Liver (tissue), 8 donors: ENCODE measurements at regions not wholly inside any gene's neighbourhood (a gene's known extent, or its start where the extent isn't known, plus 50 kb on each side); places are given as distances from the start of the nearest gene placed in this dataset.

Experiments used
- DNase-seq: peaks from one replicate; pipeline ENCODE4 v3.0.0-alpha.2; 2017; ENCODE audit warnings: low spot score
- H3K27ac ChIP-seq, 2 donors: one replicate each; pipeline ENCODE4 v1.7.0; 2013; ENCODE audit warnings: inconsistent platforms in 2 of 2, low read length in 2 of 2, control low read depth in 1 of 2, low read depth in 1 of 2, mild to moderate bottlenecking in 1 of 2
- H3K27me3 ChIP-seq, 4 donors: one replicate each; pipeline versions ENCODE4 v1.6.1 to v1.7.0; 2013; ENCODE audit warnings: low read length in 3 of 4, inconsistent platforms in 1 of 4, mild to moderate bottlenecking in 1 of 4, moderate library complexity in 1 of 4; ENCODE audit not compliant: control insufficient read depth in 4 of 4, insufficient read depth in 4 of 4
- H3K36me3 ChIP-seq, 4 donors: one replicate each; pipeline versions ENCODE4 v1.6.1 to v1.7.0; 2013; ENCODE audit warnings: low read length in 3 of 4, mild to moderate bottlenecking in 3 of 4, low read depth in 1 of 4, moderate library complexity in 1 of 4; ENCODE audit not compliant: control insufficient read depth in 4 of 4, insufficient read depth in 3 of 4
- H3K4me1 ChIP-seq, 4 donors: one replicate each; pipeline versions ENCODE4 v1.6.1 to v1.7.0; 2013; ENCODE audit warnings: low read length in 3 of 4, mild to moderate bottlenecking in 3 of 4, moderate library complexity in 1 of 4; ENCODE audit not compliant: control insufficient read depth in 4 of 4, insufficient read depth in 4 of 4
- H3K4me3 ChIP-seq, 3 donors: one replicate each; pipeline versions ENCODE4 v1.6.1 to v1.7.0; 2013; ENCODE audit warnings: low read length in 3 of 3, control low read depth in 1 of 3, low read depth in 1 of 3, mild to moderate bottlenecking in 1 of 3
- H3K9ac ChIP-seq, 2 donors: one replicate each; pipeline ENCODE4 v1.7.0; 2013; ENCODE audit warnings: low read length in 2 of 2, mild to moderate bottlenecking in 2 of 2, moderate library complexity in 2 of 2, control low read depth in 1 of 2, low read depth in 1 of 2
- H3K9me3 ChIP-seq, 4 donors: one replicate each; pipeline versions ENCODE4 v1.6.1 to v1.7.0; 2013; ENCODE audit warnings: low read length in 3 of 4; ENCODE audit not compliant: control insufficient read depth in 4 of 4
- EGR1 ChIP-seq, 2 donors: IDR thresholded peaks; 2 replicates each; pipeline ENCODE4 v1.6.1; 2016 to 2018; ENCODE audit warnings: antibody characterized with exemption in 2 of 2, low read depth in 2 of 2
- FOXA1 ChIP-seq: IDR thresholded peaks from 2 replicates; pipeline ENCODE4 v1.6.1; 2016; ENCODE audit warnings: antibody characterized with exemption
- FOXA2 ChIP-seq: IDR thresholded peaks from 2 replicates; pipeline ENCODE4 v1.6.1; 2016; ENCODE audit warnings: antibody characterized with exemption
- HNF4A ChIP-seq, 2 donors: conservative IDR thresholded peaks; 2 replicates each; pipeline ENCODE4 v1.6.1; 2016; ENCODE audit warnings: antibody characterized with exemption in 2 of 2, mild to moderate bottlenecking in 2 of 2
- HNF4G ChIP-seq: IDR thresholded peaks from 2 replicates; pipeline ENCODE4 v1.6.1; 2016; ENCODE audit warnings: antibody characterized with exemption
- NR2F2 ChIP-seq: IDR thresholded peaks from 2 replicates; pipeline ENCODE4 v1.6.1; 2016; ENCODE audit warnings: antibody characterized with exemption
- SP1 ChIP-seq: IDR thresholded peaks from 2 replicates; pipeline ENCODE4 v1.6.1; 2018; ENCODE audit warnings: antibody characterized with exemption, mild to moderate bottlenecking
- WGBS: extraction: QIAGEN DNeasy Blood & Tissue Kit; methylation state at CpG from one replicate; pipeline ENCODE4 v1.1.7; 2013; 5-methylcytosine and 5-hydroxymethylcytosine counted together
- TF ChIP-seq, protein P1 (sequence below): IDR thresholded peaks from 2 replicates; pipeline ENCODE4 v1.6.1; 2016; ENCODE audit warnings: antibody characterized with exemption, mild to moderate bottlenecking
- TF ChIP-seq, protein P2 (sequence below): IDR thresholded peaks from 2 replicates; pipeline ENCODE4 v1.6.1; 2016; ENCODE audit warnings: antibody characterized with exemption
- TF ChIP-seq, protein P3 (sequence below): fragments of 150-350 bp; IDR thresholded peaks from 2 replicates; pipeline ENCODE4 v1.5.1; 2017; ENCODE audit warnings: improper control_type of control experiment, low read depth, low read length; ENCODE audit not compliant: missing input control
- donor health status: healthy.
- donor health status: healthy.
- donor health status: healthy.
- donor health status: healthy.
- donor health status: healthy.

DNA sequence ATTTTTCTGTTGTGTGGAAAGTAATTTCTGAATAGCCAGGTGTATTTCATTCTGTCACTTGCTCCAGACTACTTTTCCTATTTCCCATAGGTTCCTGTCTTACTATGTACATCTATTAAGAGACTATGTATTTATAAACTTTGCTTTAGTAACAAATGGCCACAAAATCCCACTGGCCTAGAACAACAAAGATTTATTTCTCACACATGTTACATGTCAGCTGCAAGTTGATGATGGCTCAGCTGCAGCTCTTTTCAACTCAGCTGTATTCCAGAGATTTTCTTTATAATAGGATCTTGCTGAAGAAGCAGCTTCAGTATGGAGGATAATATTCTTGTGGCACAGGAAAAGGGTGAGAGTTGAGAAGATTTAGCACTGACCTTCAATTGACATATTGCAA lies 539.6 kb upstream of the LRRC4C start (continued):
- TF ChIP-seq, protein P1, sequence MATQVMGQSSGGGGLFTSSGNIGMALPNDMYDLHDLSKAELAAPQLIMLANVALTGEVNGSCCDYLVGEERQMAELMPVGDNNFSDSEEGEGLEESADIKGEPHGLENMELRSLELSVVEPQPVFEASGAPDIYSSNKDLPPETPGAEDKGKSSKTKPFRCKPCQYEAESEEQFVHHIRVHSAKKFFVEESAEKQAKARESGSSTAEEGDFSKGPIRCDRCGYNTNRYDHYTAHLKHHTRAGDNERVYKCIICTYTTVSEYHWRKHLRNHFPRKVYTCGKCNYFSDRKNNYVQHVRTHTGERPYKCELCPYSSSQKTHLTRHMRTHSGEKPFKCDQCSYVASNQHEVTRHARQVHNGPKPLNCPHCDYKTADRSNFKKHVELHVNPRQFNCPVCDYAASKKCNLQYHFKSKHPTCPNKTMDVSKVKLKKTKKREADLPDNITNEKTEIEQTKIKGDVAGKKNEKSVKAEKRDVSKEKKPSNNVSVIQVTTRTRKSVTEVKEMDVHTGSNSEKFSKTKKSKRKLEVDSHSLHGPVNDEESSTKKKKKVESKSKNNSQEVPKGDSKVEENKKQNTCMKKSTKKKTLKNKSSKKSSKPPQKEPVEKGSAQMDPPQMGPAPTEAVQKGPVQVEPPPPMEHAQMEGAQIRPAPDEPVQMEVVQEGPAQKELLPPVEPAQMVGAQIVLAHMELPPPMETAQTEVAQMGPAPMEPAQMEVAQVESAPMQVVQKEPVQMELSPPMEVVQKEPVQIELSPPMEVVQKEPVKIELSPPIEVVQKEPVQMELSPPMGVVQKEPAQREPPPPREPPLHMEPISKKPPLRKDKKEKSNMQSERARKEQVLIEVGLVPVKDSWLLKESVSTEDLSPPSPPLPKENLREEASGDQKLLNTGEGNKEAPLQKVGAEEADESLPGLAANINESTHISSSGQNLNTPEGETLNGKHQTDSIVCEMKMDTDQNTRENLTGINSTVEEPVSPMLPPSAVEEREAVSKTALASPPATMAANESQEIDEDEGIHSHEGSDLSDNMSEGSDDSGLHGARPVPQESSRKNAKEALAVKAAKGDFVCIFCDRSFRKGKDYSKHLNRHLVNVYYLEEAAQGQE: no peak
- TF ChIP-seq FOXA2 (no peak), EGR1 (IDR thresholded peaks at IDR 0.05; ENCODE audit: low read depth in 2 of 2) (no peak), FOXA1 (no peak)
- TF ChIP-seq, protein P2, sequence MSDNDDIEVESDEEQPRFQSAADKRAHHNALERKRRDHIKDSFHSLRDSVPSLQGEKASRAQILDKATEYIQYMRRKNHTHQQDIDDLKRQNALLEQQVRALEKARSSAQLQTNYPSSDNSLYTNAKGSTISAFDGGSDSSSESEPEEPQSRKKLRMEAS: no peak

DNA sequence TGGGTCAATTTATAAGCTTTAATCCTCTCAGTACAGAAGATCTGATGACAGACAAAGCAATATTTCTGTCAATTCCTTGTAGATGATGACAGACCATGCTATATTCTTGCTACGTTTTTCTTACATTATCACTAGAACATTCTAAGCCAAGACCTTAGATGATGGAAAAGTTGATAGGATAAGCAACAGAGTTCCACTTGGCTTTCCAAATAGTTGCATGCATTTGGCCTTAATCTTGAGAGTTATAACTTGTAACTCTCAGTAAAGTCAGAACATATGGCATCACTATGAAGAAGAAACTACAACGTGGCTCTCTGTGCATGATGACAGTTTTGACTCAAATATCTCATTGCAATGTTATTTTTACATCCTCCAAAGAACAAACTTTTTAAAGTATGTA lies 544.3 kb upstream of the LRRC4C start:
- H3K4me3 ChIP-seq: no peak overlapping the region
- H3K36me3 ChIP-seq: no peaks in the 10 kb centered on the region
- no peaks in the 10 kb centered on the region for H3K4me1 ChIP-seq
- no peak for DNase-seq
- TF ChIP-seq HNF4A (conservative IDR thresholded peaks at IDR 0.05): no peak
- TF ChIP-seq, protein P3, sequence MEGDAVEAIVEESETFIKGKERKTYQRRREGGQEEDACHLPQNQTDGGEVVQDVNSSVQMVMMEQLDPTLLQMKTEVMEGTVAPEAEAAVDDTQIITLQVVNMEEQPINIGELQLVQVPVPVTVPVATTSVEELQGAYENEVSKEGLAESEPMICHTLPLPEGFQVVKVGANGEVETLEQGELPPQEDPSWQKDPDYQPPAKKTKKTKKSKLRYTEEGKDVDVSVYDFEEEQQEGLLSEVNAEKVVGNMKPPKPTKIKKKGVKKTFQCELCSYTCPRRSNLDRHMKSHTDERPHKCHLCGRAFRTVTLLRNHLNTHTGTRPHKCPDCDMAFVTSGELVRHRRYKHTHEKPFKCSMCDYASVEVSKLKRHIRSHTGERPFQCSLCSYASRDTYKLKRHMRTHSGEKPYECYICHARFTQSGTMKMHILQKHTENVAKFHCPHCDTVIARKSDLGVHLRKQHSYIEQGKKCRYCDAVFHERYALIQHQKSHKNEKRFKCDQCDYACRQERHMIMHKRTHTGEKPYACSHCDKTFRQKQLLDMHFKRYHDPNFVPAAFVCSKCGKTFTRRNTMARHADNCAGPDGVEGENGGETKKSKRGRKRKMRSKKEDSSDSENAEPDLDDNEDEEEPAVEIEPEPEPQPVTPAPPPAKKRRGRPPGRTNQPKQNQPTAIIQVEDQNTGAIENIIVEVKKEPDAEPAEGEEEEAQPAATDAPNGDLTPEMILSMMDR: no peak
- no peak for TF ChIP-seq HNF4G
- no peak for TF ChIP-seq NR2F2
- TF ChIP-seq, protein P2: no peak
- TF ChIP-seq SP1: no peak
- H3K27me3 ChIP-seq: no peaks in the 10 kb centered on the region
- no peak overlapping the region for H3K9ac ChIP-seq
- 44% methylated on average over 2 of the region's 2 CpGs for WGBS
- no peaks in the 10 kb centered on the region for H3K9me3 ChIP-seq
- H3K27ac ChIP-seq: no peak overlapping the region

DNA sequence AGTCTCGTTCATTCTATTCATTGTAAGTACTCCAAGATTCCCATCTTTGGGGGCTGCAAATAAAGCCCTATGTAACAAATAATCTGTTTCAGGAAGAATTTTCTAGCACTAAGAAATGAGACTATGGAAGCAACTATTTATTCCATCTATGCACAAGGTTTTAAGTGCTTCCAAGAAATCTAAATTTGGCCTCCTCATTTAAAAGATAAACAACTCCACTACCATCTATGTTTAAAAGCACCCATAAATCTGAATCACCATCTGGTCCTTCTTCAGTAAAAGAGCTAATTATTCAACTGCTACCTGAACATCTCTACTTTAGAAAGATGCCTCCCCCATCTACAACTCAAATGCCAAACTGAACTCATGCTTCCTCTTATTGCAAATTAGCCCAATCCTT lies 547.3 kb upstream of the LRRC4C start:
- H3K27me3 ChIP-seq: no peaks in the 10 kb centered on the region
- no peaks in the 10 kb centered on the region for H3K9me3 ChIP-seq
- H3K9ac ChIP-seq: no peak overlapping the region
- no peaks in the 10 kb centered on the region for H3K36me3 ChIP-seq
- H3K4me3 ChIP-seq: no peak overlapping the region
- H3K4me1 ChIP-seq: no peaks in the 10 kb centered on the region
- H3K27ac ChIP-seq: no peak overlapping the region
- DNase-seq: no peak
- TF ChIP-seq, protein P3: no peak
- TF ChIP-seq FOXA1: no peak
- 62% methylated on average over 1 of the region's 1 CpG for WGBS
